EL (cell line): ENCODE measurements at regions not wholly inside any gene's neighbourhood (a gene's known extent, or its start where the extent isn't known, plus 50 kb on each side); places are given as distances from the start of the nearest gene placed in this dataset.
"Not testable (repeated sequence)": the region's sequence is repeated elsewhere in the genome, so short reads cannot be mapped to it uniquely, and the experiment has no call there.

Source experiments
- DNase-seq: peaks from one replicate; pipeline ENCODE4 v3.0.0-alpha.2; 2016

DNA sequence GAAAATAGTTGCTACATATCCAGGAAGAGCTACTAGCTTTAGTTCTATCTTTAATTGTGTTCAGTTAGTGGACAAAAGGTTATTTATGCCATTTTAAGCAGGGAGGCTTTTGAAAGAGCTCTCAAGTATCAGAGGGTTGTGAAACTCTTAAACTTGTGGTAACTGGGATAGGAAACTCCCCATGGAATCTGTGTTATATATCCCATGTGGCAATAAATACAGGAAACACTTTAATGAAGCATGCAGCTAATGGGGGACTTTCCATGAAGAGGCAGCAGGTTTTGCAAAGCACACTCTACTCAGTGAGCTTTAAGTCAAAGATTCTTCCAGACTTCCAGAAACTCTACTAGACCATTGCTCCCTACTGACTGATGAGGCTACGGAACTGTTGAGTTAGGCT is 805.0 kb upstream of the C9orf72 start:
- no peak for DNase-seq

GRCh38 chr9:28379082-28379481 is 805.8 kb upstream of the C9orf72 start:
- DNase-seq, result no peak

DNA sequence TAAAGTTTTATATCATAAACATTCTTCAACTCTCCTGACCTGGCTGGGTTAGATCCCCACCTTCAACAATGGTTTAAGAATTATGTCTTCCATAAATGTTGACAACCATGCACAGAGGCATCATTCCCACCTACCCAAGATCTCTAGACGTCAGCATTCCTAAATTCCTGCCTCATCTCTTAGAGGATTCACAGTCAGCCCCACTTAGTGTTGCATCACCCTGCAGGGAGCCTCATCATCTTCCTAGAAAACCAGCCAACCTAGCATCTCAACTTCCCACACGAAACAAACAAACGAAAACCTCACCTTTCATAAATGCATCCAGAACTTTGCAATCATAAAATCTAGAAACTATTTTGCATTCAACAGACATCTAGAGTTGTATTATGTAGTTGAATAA is 816.1 kb upstream of the C9orf72 start:
- no peak for DNase-seq

GRCh38 chr9:28394774-28395173 is 821.5 kb upstream of the C9orf72 start:
- no peak for DNase-seq

DNA sequence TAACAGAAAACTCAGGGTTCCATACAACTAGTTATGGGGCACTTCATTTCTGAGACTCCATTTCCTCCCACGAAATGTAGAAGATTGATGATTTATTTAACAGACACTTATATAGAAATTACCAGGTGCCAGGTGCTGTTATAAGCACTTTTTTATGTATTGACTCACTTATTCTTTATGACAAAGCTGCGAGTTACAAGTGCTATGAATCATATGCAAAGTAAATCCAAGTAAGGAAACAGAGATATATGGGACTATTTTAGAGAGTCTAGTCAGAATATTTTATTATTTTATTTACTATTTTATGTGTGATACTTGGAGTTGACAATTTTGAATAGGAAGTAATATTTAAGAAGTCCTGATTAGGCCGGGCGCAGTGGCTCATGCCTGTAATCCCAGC is 822.8 kb upstream of the C9orf72 start:
- DNase-seq, result no peak

- no peak for DNase-seq
These were observed 834.1 kb upstream of the C9orf72 start for GRCh38 chr9:28407351-28407750.

DNA sequence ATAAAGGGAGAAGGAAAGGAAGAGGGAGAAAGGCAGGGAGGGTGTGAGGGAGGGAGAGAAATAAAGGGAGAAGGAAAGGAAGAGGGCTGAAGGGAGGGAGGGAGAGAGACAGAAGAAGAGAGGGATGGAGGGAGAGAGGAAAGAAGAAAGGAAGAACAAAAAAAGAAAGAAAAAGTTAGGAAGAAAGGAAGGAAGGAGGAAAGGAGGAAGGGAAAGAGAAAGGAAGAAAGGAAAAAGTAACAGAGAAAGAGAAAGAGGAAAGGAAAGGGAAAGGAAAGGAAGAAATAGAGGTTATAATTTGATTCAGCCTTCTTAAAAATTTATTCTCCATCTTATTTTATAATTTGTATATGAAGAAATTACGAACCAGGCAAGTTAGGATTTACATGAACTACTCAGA is 836.6 kb upstream of the C9orf72 start:
- DNase-seq, result no peak

- DNase-seq, result no peak
These were observed 837.1 kb upstream of the C9orf72 start for GRCh38 chr9:28410411-28410810.

DNA sequence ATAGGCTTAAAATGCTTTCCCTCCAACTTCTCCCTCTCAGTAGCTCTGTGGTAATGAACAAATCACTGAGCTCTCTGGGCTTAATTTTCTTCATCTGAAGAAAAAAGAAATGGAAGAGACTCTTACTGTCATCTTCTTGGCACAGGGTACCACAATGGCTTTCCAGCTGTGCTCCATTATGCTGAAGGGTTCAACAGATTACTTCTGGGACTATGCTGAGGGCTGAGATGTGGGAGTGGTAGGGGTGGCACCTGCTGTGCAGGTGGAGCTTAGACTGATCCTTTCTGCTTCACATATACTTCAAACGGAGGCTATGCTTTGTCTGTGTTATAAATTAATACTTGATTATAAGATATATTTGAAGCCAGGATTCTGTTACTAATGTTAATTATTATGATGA is 840.2 kb upstream of the C9orf72 start:
- DNase-seq, result no peak

GRCh38 chr9:28423255-28423654 is 850.0 kb upstream of the C9orf72 start:
- DNase-seq, result no peak

DNA sequence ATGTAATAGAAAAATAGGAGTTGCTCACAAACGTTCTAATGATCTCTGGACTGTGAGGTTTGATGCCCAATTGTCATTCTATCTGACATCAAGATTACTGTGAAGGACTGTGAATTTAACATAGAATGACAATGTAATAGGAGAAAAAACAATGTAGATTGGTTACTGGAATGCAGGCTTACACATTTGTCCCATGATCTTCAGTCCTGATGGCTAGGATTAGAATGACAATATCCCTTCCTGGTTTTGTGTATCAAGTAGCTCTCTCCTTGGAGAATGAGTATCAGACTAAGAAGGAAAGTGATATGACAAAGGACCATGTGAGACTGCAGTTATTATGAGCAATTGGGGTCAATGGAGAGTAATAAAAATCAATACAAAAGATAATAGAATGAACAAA is 862.2 kb upstream of the C9orf72 start:
- no peak for DNase-seq

- no peak for DNase-seq
These were observed 866.4 kb upstream of the C9orf72 start for GRCh38 chr9:28439688-28440087.

DNA sequence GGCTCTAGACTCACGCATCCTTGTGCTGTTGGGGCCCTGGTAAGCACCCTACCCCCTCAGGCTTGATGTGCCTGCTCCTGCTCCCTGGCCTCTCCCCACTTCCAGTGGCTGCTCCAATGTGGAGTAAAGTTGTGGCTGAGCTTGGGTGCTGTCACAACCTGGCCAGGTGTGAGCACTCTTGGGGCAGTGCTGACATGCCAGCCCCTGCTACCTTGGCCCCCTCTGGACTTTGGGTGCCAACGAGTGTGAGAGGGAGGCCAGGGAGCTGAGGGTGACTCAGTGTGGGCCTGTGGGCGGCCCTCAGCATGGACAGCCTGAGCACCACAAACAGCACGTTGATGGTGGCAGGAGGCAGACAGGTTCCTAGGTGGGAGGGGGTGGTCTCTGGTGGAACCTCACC is 870.2 kb upstream of the C9orf72 start:
- DNase-seq, result no peak

DNA sequence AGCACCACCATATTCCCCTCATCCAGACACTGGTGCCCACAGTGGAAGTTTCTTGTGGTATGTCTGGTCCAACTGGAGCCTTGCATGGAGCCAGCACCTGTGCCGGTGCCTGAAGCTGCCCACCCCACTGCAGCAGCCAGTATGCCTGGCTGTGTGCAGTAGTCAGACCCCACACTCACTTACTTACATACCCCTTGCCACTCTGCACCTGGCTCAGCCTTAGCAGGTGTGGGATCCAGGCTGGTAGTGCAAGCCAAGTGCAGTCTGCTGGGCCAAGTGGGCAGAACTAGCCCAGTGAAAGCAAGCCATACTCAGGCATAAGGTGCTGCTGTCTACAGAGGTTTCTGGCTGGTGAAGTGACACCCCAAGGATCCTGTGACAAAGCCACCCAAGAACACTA is 871.4 kb upstream of the C9orf72 start:
- no peak for DNase-seq

DNA sequence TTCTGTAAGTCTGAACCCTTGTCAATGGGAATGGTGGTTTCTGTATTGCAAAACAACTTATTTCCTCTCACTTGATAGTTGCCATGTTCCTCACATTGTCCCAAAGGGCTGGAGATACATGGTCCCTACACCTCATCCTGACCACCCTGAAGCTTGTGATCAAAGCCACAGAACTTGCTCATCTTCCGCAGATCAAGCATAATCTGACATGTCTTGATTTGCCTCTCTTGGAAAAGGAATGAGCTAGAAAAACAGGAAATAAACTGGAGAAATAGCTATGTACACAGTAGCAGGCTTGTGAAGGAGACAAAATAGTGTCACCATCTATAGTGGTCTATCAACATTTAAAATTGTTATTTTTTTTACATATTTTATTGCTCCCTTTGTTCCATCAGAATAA is 871.9 kb upstream of the C9orf72 start:
- DNase-seq, result no peak

DNA sequence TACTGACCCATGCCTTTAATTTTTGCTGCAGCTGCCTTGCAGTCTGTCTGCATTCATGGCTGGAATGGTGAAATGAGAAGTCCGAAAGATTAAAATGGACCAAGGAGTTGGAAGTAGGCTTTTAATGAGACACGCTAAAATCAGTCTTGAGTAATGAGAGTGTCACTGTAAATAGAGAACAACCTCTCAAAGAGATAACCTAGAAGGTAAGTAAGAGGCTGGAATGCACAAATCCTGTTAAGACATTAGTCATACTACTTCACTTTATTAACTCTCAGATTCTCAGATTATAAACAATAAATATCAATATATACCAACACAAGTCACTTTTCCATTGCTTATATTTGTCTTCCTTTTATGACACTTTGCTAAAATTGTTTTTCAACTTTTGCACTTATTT is 880.6 kb upstream of the C9orf72 start:
- no peak for DNase-seq

GRCh38 chr9:28456861-28457260 is 883.6 kb upstream of the C9orf72 start:
- DNase-seq, result no peak

DNA sequence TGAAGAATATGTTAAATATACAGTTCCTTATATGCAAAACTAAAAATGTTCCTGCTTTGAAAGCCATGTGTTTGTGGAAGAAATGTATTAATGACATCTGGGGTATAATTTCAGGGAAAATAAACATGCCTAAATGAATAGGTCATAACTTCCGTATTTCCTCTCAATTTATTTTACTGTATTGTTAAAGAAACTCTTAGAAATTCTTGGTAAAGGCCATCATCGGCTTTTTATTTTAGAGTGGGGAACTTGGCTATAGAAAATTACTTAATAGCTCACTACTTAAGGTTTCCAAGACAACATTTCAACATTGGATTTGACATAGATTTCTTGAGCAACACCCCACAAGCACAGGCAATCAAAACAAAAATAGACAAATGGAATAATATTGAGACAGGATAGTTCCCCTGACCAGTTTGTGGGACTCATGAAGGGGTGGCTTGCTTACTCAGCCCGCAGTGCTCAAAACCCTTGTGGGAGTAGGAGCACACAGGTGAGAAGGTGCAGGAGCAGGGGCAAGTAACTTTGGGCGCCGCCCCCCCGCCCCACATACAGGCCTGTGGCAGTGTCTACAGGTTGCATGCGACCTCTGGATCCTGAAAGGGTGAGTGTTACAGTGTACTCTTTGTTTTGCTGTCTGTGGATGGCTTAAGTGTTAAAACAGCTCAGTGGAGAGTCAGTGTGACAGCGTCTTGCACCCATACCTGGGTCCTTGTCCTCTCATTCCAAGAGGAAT is 891.4 kb upstream of the C9orf72 start:
- DNase-seq, result no peak

DNA sequence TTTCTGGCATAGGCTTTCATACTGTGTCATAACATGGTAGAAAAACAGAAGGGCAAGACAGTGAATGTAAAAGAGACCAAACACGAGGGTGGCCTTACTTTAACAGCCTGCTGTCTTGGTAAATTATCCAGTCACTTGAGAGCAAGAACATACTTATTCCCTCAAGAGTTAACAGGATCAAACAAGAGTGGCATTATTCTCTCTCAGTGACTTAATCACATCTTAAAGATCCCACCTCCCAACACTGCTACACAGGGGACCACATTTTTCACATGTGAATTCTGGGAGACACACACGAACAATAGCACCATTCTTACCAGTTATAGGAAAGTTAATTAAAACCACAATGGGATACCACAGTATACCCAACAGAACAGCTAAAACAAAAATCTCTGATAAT is 898.0 kb upstream of the C9orf72 start:
- no peak for DNase-seq

- DNase-seq, result no peak
These were observed 914.3 kb upstream of the C9orf72 start for GRCh38 chr9:28487561-28487960.

- no peak for DNase-seq
These were observed 917.8 kb upstream of the C9orf72 start for GRCh38 chr9:28491121-28491520.

DNA sequence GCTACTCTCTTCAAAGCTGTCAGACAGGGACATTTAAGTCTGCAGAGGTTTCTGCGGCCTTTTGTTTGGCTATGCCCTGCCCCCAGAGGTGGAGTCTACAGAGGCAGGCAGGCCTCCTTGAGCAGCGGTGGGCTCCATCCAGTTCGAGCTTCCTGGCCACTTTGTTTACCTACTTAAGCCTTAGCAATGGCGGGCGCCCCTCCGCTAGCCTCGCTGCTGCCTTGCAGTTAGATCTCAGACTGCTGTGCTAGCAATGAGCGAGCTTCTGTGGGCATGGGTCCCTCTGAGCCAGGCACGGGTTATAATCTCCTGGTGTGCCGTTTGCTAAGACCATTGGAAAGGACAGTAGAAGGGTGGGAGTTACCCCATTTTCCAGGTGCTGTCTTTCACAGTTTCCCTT is 924.9 kb upstream of the C9orf72 start:
- DNase-seq, result not testable (repeated sequence)

- DNase-seq, result no peak
These were observed 928.9 kb upstream of the C9orf72 start for GRCh38 chr9:28502189-28502588.

- DNase-seq, result no peak
These were observed 929.5 kb upstream of the C9orf72 start for GRCh38 chr9:28502741-28503140.

- DNase-seq, result no peak
These were observed 930.3 kb upstream of the C9orf72 start for GRCh38 chr9:28503573-28503972.

- no peak for DNase-seq
These were observed 945.2 kb upstream of the C9orf72 start for GRCh38 chr9:28518439-28518838.
